ENCODE measurements at regions not wholly inside any gene's neighbourhood (a gene's known extent, or its start where the extent isn't known, plus 50 kb on each side); places are given as distances from the start of the nearest gene placed in this dataset.

DNA sequence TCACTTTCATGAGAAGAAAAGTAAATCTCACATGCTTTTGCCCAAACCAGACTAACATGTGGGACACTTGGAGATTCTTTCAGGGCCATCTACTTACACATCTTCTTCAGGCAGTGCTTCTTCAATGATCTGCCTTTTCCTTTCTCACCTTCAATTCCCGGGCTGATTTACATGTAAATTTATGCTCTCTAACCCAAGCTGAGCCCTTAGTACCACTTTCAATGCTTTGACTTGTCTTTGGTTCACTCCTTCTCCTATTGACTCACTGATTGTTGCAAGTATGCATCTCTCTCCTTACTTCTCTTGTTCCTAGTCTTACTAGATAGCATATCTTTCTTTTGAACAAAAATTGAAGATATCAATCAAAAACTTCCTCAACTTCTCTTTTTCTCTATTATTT is 154.2 kb upstream of the DEPDC1 start (continued):
- TF ChIP-seq, protein P1, sequence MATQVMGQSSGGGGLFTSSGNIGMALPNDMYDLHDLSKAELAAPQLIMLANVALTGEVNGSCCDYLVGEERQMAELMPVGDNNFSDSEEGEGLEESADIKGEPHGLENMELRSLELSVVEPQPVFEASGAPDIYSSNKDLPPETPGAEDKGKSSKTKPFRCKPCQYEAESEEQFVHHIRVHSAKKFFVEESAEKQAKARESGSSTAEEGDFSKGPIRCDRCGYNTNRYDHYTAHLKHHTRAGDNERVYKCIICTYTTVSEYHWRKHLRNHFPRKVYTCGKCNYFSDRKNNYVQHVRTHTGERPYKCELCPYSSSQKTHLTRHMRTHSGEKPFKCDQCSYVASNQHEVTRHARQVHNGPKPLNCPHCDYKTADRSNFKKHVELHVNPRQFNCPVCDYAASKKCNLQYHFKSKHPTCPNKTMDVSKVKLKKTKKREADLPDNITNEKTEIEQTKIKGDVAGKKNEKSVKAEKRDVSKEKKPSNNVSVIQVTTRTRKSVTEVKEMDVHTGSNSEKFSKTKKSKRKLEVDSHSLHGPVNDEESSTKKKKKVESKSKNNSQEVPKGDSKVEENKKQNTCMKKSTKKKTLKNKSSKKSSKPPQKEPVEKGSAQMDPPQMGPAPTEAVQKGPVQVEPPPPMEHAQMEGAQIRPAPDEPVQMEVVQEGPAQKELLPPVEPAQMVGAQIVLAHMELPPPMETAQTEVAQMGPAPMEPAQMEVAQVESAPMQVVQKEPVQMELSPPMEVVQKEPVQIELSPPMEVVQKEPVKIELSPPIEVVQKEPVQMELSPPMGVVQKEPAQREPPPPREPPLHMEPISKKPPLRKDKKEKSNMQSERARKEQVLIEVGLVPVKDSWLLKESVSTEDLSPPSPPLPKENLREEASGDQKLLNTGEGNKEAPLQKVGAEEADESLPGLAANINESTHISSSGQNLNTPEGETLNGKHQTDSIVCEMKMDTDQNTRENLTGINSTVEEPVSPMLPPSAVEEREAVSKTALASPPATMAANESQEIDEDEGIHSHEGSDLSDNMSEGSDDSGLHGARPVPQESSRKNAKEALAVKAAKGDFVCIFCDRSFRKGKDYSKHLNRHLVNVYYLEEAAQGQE (IDR thresholded peaks at IDR 0.05): no peak
- TF ChIP-seq HNF4G (IDR thresholded peaks at IDR 0.05) (no peak), TAF1 (conservative IDR thresholded peaks at IDR 0.05) (no peak), RXRA (IDR thresholded peaks at IDR 0.05) (no peak), SP1 (IDR thresholded peaks at IDR 0.05) (no peak), EGR1 (IDR thresholded peaks at IDR 0.05; ENCODE audit: low read depth in 2 of 2) (no peak), FOXA1 (IDR thresholded peaks at IDR 0.05) (no peak)
- TF ChIP-seq, protein P2, sequence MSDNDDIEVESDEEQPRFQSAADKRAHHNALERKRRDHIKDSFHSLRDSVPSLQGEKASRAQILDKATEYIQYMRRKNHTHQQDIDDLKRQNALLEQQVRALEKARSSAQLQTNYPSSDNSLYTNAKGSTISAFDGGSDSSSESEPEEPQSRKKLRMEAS (IDR thresholded peaks at IDR 0.05): no peak

DNA sequence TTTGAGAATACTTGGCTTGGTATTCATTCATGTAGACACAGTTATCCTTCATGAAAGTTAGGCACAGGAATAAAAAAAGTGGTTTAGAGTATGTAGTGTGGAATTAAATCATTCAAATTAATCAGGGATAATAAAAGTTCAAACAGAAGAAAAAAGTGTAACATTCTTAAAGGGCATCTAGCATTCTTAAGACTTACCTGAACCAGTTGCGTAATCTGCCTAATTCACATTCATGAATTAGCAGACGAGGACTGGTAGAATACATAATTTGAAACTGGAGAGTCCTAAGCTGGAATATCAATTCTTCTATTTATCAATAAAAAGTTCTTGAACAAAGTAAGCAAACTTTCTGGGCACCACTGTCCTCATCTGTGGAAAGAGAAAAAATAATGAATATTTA is 157.0 kb upstream of the DEPDC1 start:
- Histone ChIP-seq H3K27me3 (ENCODE audit: control insufficient read depth in 4 of 4, insufficient read depth in 4 of 4, low read length in 3 of 4) (no peaks in the 10 kb centered on the region), H3K4me3 (ENCODE audit: low read depth in 1 of 3, low read length in 3 of 3) (no peak overlapping the region), H3K36me3 (ENCODE audit: control insufficient read depth in 4 of 4, insufficient read depth in 3 of 4, low read depth in 1 of 4, low read length in 3 of 4) (no peaks in the 10 kb centered on the region), H3K9ac (ENCODE audit: low read depth in 1 of 2, low read length in 2 of 2) (no peak overlapping the region), H3K4me1 (ENCODE audit: control insufficient read depth in 4 of 4, insufficient read depth in 4 of 4, low read length in 3 of 4) (no peaks in the 10 kb centered on the region), H3K9me3 (ENCODE audit: control insufficient read depth in 4 of 4, low read length in 3 of 4) (no peaks in the 10 kb centered on the region), H3K27ac (ENCODE audit: low read depth in 1 of 2, low read length in 2 of 2) (no peak overlapping the region)
- TF ChIP-seq NR2F2 (IDR thresholded peaks at IDR 0.05) (no peak), EGR1 (IDR thresholded peaks at IDR 0.05; ENCODE audit: low read depth in 2 of 2) (no peak), GABPA (IDR thresholded peaks at IDR 0.05 in 1 of 2, conservative IDR thresholded peaks at IDR 0.05 in 1 of 2) (no peak), RAD21 (IDR thresholded peaks at IDR 0.05) (no peak), TAF1 (conservative IDR thresholded peaks at IDR 0.05) (no peak), RXRA (IDR thresholded peaks at IDR 0.05) (no peak), FOXA1 (IDR thresholded peaks at IDR 0.05) (no peak)
- TF ChIP-seq, protein P2 (IDR thresholded peaks at IDR 0.05): no peak
- TF ChIP-seq, protein P1 (IDR thresholded peaks at IDR 0.05): no peak
- DNase-seq (ENCODE audit: low spot score): no peak
- WGBS: 81% methylated on average over 2 of the region's 2 CpGs

DNA sequence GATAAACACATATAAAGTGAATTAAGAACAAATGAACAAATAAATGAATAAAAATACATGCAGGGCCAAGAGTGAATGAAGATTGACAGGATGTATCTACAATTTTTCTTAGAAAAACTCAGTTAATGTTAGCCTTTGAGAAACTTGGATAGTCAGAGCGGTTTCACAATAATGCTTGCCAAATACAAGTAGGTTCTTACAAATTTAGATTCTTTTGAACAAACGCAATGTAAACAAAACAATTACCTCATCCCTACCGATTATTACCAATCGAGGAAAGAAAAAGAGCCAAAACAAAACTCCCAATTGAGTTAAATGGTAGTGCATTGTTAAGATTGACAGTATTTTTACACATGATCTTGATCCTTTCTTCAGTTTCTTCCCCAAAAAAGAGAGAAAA is 176.9 kb upstream of the DEPDC1 start:
- WGBS: 46% methylated on average over 4 of the region's 4 CpGs
- TF ChIP-seq HNF4A (conservative IDR thresholded peaks at IDR 0.05): no peak
- no peak for TF ChIP-seq RAD21 (IDR thresholded peaks at IDR 0.05)
- TF ChIP-seq SP1 (IDR thresholded peaks at IDR 0.05): no peak
- peak in 1 of 2 donors; percentile 32 for TF ChIP-seq JUND (IDR thresholded peaks at IDR 0.05)
- no peak for TF ChIP-seq HNF4G (IDR thresholded peaks at IDR 0.05)
- TF ChIP-seq, protein P3, sequence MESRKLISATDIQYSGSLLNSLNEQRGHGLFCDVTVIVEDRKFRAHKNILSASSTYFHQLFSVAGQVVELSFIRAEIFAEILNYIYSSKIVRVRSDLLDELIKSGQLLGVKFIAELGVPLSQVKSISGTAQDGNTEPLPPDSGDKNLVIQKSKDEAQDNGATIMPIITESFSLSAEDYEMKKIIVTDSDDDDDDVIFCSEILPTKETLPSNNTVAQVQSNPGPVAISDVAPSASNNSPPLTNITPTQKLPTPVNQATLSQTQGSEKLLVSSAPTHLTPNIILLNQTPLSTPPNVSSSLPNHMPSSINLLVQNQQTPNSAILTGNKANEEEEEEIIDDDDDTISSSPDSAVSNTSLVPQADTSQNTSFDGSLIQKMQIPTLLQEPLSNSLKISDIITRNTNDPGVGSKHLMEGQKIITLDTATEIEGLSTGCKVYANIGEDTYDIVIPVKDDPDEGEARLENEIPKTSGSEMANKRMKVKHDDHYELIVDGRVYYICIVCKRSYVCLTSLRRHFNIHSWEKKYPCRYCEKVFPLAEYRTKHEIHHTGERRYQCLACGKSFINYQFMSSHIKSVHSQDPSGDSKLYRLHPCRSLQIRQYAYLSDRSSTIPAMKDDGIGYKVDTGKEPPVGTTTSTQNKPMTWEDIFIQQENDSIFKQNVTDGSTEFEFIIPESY (IDR thresholded peaks at IDR 0.05): no peak
- no peak for TF ChIP-seq FOXA2 (IDR thresholded peaks at IDR 0.05)
- Histone ChIP-seq H3K27ac (ENCODE audit: low read depth in 1 of 2, low read length in 2 of 2) (no peak overlapping the region), H3K4me3 (ENCODE audit: low read depth in 1 of 3, low read length in 3 of 3) (no peak overlapping the region), H3K36me3 (ENCODE audit: control insufficient read depth in 4 of 4, insufficient read depth in 3 of 4, low read depth in 1 of 4, low read length in 3 of 4) (no peaks in the 10 kb centered on the region), H3K27me3 (ENCODE audit: control insufficient read depth in 4 of 4, insufficient read depth in 4 of 4, low read length in 3 of 4) (no peaks in the 10 kb centered on the region), H3K4me1 (ENCODE audit: control insufficient read depth in 4 of 4, insufficient read depth in 4 of 4, low read length in 3 of 4) (no peaks in the 10 kb centered on the region), H3K9me3 (ENCODE audit: control insufficient read depth in 4 of 4, low read length in 3 of 4) (no peaks in the 10 kb centered on the region), H3K9ac (ENCODE audit: low read depth in 1 of 2, low read length in 2 of 2) (no peak overlapping the region)
- DNase-seq (ENCODE audit: low spot score): no peak
